ENCODE measurements at regions not wholly inside any gene's neighbourhood (a gene's known extent, or its start where the extent isn't known, plus 50 kb on each side); places are given as distances from the start of the nearest gene placed in this dataset.

GRCh38 chr11:104338186-104338585 is 174.2 kb upstream of the PDGFD start:
- H3K9me3 ChIP-seq, result no peaks in the 10 kb centered on the region
- intact Hi-C loops (cut with DNase I), result no loop called here
- DNase-seq (no peak), ATAC-seq (no peak)
- no peak overlapping the region for H3K4me3 ChIP-seq
- TF ChIP-seq CTCF (IDR thresholded peaks at IDR 0.05), result no peak
- H3K27ac ChIP-seq, result no peak overlapping the region
- WGBS, 3 donors, result 82 to 93% (median 84%) methylated on average over 1 of the region's 1 CpG
- H3K27me3 ChIP-seq (ENCODE audit: insufficient read depth in 3 of 3, low read length in 2 of 3), result no peaks in the 10 kb centered on the region
- no peaks in the 10 kb centered on the region for H3K36me3 ChIP-seq (ENCODE audit: insufficient read depth in 1 of 2, low read depth in 1 of 2)
- no peaks in the 10 kb centered on the region for H3K4me1 ChIP-seq

- no peaks in the 10 kb centered on the region for H3K4me1 ChIP-seq
- intact Hi-C loops (cut with DNase I), result no loop called here
- no peaks in the 10 kb centered on the region for H3K9me3 ChIP-seq
- H3K27ac ChIP-seq, result no peak overlapping the region
- WGBS, 3 donors, result 30 to 55% (median 38%) methylated on average over 3 of the region's 3 CpGs
- TF ChIP-seq CTCF (IDR thresholded peaks at IDR 0.05), result no peak
- H3K4me3 ChIP-seq, result no peak overlapping the region
- DNase-seq, result no peak
- peak in 3 of 4 donors; percentile 55 to 74 (median 58) for ATAC-seq
- H3K36me3 ChIP-seq (ENCODE audit: insufficient read depth in 1 of 2, low read depth in 1 of 2), result no peaks in the 10 kb centered on the region
- H3K27me3 ChIP-seq (ENCODE audit: insufficient read depth in 3 of 3, low read length in 2 of 3), result no peaks in the 10 kb centered on the region
Observed at GRCh38 chr11:104337273-104337672, 173.3 kb upstream of the PDGFD start.

GRCh38 chr11:104333977-104334376 is 170.0 kb upstream of the PDGFD start:
- TF ChIP-seq CTCF (IDR thresholded peaks at IDR 0.05), result no peak
- Histone ChIP-seq H3K36me3 (ENCODE audit: insufficient read depth in 1 of 2, low read depth in 1 of 2) (no peaks in the 10 kb centered on the region), H3K4me1 (no peaks in the 10 kb centered on the region), H3K27me3 (ENCODE audit: insufficient read depth in 3 of 3, low read length in 2 of 3) (peaks cover 0 to 2% (median 0%) of the 10 kb centered on the region in 3 donors), H3K27ac (no peak overlapping the region), H3K9me3 (no peaks in the 10 kb centered on the region), H3K4me3 (no peak overlapping the region)
- DNase-seq, result no peak
- WGBS, 3 donors, result 92 to 95% (median 93%) methylated on average over 4 of the region's 4 CpGs
- ATAC-seq, result no peak
- intact Hi-C loops (cut with DNase I), result no loop called here

- Histone ChIP-seq H3K4me3 (no peak overlapping the region), H3K27ac (no peak overlapping the region), H3K36me3 (ENCODE audit: insufficient read depth in 1 of 2, low read depth in 1 of 2) (no peaks in the 10 kb centered on the region), H3K9me3 (no peaks in the 10 kb centered on the region), H3K4me1 (no peaks in the 10 kb centered on the region), H3K27me3 (ENCODE audit: insufficient read depth in 3 of 3, low read length in 2 of 3) (peaks cover 0 to 2% (median 0%) of the 10 kb centered on the region in 3 donors)
- TF ChIP-seq CTCF (IDR thresholded peaks at IDR 0.05), result no peak
- ATAC-seq (no peak), DNase-seq (no peak)
- intact Hi-C loops (cut with DNase I), result no loop called here
- 51 to 81% (median 64%) methylated on average over 4 of the region's 4 CpGs for WGBS, 3 donors
Observed at GRCh38 chr11:104332110-104332509, 168.2 kb upstream of the PDGFD start.

- DNase-seq, result no peak
- no peak overlapping the region for H3K4me3 ChIP-seq
- ATAC-seq, result no peak
Observed at GRCh38 chr11:104329078-104329665, 165.2 kb upstream of the PDGFD start.

More at GRCh38 chr11:104329078-104329665, 165.2 kb upstream of the PDGFD start:
- Histone ChIP-seq H3K36me3 (ENCODE audit: insufficient read depth in 1 of 2, low read depth in 1 of 2) (no peaks in the 10 kb centered on the region), H3K27me3 (ENCODE audit: insufficient read depth in 3 of 3, low read length in 2 of 3) (peaks cover 0 to 2% (median 0%) of the 10 kb centered on the region in 3 donors), H3K27ac (no peak overlapping the region), H3K9me3 (no peaks in the 10 kb centered on the region), H3K4me1 (no peaks in the 10 kb centered on the region)
- intact Hi-C loops (cut with DNase I), result no loop called here
- 34 to 63% (median 45%) methylated on average over 2 of the region's 2 CpGs for WGBS, 3 donors
- no peak for TF ChIP-seq CTCF (IDR thresholded peaks at IDR 0.05)
